ENCODE measurements at regions not wholly inside any gene's neighbourhood (a gene's known extent, or its start where the extent isn't known, plus 50 kb on each side); places are given as distances from the start of the nearest gene placed in this dataset.

DNA sequence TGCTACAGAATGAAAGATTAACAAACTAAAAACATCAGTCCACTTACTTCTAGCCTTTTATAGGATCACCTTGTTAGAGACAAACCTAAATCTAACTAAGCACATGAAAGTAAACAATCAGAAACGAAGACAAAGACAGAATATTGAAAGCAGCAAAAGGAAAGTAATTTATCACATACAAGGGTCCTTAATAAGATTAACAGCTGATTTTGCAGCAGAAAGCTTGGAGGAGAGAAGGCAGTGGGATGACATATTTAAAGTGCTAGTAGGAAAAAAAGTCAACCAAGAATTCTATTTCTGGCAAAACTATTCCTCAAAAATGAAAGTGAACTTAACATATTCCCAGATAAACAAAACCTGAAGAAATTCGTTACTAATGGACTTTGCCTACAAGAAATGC lies 286.4 kb downstream of the RWDD3 start (continued):
- no peak for TF ChIP-seq FOSL1 (IDR thresholded peaks at IDR 0.05; ENCODE audit: insufficient read depth, low read depth, low read length)
- no peak for TF ChIP-seq TCF12 (IDR thresholded peaks at IDR 0.05; ENCODE audit: low read depth, low read length)
- TF ChIP-seq, protein P1, sequence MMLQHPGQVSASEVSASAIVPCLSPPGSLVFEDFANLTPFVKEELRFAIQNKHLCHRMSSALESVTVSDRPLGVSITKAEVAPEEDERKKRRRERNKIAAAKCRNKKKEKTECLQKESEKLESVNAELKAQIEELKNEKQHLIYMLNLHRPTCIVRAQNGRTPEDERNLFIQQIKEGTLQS (IDR thresholded peaks at IDR 0.05; ENCODE audit: insufficient read depth, low read depth, low read length): no peak
- TF ChIP-seq GTF2F1 (IDR thresholded peaks at IDR 0.05; ENCODE audit: borderline replicate concordance, low read depth, low read length): no peak
- no peak for TF ChIP-seq KDM1A (IDR thresholded peaks at IDR 0.05; ENCODE audit: borderline replicate concordance, low read length)

Measured in H1 (cell line).